ENCODE measurements at regions not wholly inside any gene's neighbourhood (a gene's known extent, or its start where the extent isn't known, plus 50 kb on each side); places are given as distances from the start of the nearest gene placed in this dataset.

DNA sequence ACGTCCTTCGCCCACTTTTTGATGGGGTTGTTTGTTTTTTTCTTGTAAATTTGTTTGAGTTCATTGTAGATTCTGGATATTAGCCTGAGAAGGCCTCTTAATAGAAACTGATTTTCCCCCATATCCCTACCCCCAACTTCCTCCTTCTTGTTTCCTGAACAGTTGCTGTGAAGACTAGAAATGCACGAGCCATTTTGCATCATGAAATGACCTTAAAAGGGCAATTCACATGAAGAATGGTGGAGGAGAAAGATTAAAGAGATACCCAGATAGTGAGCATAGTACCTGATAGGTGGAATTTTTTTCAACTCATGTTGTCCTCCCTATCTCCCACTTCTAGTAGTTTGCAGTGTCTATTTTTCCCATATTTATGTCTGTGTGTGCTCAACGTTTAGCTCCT lies 55.2 kb upstream of the KCNH8 start:
- DNase-seq (ENCODE audit: low read depth), result no peak

DNA sequence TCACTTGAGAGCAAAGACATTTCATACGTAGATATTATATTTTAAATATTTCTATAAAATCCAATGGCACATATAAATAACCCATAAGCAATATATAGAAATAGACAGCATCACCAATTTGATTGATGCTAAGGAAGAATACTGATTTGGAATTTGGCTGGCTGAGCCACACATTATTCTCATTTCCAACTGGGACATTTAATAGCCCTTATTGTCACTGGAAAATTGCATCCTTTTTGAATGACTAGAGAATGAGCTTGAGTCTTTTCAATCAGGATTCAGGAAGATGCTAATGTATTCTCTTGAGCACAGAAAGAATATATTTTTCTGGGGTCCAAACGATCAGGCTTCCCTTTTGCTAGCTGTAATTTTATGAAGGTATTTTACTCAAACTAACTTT lies 70.9 kb upstream of the KCNH8 start:
- no peak for DNase-seq (ENCODE audit: low read depth)

DNA sequence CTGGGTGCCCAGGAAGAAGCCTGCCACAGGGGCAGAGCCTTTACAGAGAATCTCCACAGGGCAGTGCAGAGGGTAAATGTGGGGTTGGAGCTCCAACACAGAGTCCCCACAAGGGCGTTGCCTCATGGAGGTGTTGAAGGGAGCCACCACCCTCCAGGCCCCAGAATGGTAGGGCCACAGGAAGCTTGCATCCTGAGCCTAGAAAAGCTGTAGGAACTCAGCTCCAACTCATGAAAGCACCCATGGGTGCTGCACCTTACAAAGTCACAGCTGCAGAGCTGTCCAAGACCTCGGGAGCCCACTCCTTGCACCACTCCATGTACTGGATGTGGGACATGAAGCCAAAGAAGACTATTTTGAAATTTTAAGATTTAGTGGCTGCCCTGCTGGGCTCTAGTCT lies 73.3 kb upstream of the KCNH8 start:
- no peak for DNase-seq (ENCODE audit: low read depth)

DNA sequence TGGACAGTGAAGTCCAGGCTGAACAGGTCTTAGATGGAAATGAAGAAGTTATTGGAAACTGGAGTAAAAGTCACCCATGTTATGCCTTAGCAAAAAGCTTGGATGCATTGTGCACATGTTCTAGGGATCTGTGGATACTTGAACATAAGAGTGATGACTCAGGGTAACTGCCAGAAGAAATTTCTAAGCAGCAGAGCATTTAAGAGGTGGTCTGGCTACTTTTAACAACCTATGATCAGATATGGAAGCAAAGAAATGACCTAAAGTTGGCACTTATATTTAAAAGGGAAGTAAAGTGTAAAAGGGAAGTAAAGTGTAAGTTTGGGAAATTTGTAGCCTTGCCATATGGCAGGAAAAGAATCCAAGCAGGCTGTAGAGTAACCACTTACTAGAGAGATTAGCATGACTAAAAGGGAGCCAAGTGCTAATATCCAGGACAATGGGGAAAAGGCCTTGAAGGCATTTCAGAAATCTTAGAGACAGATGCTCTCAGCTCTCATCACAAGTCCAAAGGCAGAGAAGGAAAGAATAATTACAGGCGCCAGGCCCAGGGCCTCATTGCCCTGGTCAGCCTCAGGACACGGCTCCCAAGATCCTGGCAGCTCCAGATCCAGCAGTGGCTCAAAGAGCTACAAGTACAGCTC lies 73.9 kb upstream of the KCNH8 start:
- DNase-seq (ENCODE audit: low read depth), result no peak

DNA sequence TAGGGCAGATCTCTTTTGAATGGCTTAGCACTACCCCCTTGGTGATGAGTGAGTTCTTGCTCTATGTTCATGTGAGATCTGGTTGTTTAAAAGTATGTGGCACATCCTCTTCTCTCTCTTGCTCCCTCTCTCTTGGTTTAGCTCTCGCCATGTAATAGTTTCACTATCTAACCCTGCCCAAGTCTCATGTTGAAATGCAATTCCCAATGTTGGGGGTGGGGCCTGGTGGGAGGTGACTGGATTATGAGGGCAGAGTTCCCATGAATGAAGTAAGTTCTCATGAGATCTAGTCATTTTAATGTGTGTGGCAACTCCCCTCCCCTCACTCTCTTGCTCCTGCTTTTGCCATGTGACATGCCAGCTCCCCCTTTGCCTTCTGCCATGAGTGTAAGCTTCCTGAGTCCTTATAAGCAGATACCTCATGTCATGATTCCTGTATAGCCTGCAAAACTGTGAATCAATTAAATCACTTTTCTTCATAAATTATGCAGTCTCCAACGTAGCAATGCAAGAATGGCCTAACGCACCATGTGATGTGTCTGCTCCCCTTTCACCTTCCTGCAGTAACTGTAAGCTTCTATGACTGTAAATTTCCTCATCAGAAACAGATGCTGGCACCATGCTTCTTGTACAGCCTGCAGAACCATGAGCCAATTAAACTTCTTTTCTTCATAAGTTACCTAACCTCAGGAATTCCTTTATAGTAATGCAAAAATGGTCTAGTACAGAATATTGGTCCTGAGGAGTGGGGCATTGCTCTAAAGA lies 74.8 kb upstream of the KCNH8 start:
- DNase-seq (ENCODE audit: low read depth), result no peak

DNA sequence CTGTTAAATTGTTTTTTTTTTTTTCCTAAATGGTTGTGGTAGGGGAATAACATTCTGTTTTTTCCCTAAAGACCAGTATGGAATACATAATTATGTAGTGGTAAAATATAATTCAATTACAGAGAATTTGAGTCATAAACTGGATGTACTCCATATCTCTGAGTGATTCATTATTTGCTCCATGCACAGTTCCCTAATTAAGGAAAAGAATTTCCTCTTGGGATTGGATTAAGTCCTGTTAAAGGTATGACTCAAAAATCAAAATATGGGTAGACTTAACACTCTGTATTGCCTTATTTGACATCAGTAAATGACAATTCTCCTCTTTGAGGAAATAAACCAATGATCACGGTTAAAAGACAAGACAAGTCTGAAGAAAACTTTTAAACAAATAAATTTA lies 78.0 kb upstream of the KCNH8 start:
- no peak for DNase-seq (ENCODE audit: low read depth)

DNA sequence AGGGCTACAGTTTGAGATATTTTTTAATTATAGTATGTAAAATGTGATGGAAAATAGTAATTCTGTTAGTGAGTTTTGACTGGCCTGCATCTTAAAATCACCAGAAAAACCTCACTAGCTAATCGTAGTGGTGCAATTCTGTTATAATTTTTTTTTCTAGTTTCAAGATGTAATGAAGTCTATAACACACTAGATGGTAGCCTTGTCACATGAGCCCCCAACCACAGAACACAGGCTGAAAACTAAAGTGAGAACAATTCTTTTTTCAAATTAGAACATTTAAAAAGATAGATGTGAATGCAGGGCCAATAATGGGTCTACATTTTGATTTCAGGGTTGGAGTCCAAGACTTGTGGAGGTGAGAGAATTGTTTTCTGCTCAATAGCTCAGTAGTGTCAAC lies 83.3 kb upstream of the KCNH8 start:
- no peak for DNase-seq (ENCODE audit: low read depth)

DNA sequence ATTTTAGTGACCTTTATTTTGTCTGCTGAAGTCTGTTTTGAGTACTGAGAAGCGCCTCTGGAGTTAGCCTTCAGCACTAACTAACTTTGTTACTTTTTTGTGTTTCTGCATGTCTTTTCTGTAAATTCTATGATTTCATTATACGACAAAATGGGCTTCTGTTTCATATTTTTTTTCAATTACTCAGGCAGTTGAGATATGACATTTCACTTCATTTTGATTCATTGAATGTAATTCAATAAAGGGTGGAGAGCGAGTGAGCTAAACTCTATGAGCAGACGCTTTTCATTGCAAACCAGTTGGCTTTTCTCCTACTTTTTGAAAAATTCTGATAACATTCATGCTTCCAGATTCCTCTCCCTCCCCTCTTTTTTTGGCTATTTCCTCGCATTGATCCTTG lies 84.4 kb upstream of the KCNH8 start:
- no peak for DNase-seq (ENCODE audit: low read depth)

DNA sequence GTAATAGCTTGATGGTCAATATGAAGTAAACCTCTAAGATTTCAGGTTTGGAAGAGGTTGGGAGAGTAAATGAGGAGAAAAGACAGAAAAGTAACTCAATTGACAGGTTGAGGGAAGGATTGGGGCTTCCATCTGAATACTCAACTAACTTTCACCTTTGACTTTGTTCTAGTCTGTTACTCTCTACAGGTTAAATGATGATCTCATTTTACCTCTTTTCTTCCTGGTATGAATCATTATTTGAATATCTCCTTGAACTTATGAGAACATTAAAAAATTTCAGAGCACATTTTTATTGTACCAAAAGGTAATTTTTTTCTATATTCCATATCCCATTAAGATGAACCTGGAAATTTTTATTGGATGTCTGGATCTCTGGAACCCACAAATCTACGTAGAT lies 87.9 kb upstream of the KCNH8 start:
- no peak for DNase-seq (ENCODE audit: low read depth)

DNA sequence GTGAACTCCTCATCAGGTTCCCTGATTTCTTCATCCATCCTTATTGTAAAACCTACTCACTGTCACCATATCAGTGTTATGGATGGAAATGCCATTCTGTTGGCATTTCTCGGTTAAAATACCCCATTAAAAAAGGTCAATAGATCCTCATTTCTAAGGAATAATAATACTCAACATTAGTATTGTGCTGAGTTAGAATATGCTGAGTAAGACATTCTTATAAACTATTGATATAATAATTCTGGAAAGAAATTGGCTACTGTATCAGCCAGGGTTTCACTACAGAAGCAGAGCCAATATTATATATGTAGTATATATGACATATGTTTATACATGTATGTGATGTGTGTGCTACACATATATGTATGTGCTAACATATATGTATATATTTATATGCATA lies 95.4 kb upstream of the KCNH8 start:
- DNase-seq (ENCODE audit: low read depth), result no peak

DNA sequence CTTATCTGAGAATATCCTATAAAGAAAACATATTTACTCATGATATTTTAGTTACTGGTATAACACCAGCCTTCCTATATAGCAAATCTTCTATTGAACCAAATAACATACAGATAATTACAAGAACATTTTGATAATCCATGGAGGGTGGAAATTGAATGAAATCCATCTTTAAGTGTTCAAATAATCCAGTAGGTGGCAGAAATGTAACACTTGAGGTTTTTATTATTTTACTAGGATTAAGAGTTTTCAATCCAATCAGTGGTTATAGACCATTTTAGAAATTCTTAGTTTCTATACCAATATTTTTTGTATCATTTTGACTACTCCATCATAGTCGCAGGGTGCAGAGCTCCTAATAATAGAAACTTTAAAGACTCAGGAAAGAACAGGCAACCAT lies 101.9 kb upstream of the KCNH8 start:
- DNase-seq (ENCODE audit: low read depth), result no peak

DNA sequence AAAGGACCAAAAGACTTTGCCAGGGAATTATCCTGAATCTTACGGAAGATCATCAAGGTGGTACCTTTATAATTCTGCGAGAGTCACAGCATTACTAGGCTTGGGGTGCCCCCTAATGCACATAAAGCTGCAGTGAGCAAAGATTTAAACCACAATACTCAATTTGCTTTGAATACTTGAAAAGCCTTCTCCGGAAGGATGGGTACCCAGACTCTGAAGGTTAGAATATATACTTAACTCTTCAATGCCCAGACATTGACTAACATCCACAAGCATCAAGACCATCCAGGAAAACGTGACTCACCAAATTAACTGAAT lies 117.8 kb upstream of the KCNH8 start:
- no peak for DNase-seq (ENCODE audit: low read depth)

DNA sequence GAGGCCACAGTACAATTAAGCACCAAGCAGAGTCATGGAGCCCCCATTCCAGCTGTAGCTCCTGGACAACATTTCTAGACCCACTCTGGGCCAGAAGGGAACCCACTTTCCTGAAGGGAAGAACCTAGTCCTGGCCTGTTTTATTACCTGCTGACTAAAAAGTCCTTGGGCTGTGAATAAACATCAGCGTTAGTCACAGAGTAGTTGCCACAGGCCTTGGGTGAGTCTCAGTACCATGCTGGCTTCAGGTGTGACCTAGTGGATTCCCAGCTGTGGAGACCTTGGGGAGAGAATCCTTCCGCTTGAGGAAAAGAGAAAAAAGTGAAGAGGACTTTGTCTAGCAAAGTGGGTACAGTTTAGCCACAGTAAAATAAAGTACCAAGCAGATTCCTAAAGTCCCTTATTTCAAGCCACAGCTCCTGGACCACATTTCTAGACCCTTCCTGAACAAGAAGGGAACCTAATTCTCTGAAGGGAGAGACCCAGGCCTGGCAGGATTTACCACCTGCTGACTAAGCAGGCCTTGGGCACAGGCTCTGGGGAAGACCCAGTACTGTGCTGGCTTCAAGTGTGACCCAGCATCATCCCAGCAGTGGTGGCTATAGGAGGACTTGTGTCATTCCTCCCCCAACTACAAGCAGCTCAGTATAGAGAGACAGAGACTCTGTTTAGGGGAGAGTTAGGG lies 118.3 kb upstream of the KCNH8 start:
- DNase-seq (ENCODE audit: low read depth), result no peak

DNA sequence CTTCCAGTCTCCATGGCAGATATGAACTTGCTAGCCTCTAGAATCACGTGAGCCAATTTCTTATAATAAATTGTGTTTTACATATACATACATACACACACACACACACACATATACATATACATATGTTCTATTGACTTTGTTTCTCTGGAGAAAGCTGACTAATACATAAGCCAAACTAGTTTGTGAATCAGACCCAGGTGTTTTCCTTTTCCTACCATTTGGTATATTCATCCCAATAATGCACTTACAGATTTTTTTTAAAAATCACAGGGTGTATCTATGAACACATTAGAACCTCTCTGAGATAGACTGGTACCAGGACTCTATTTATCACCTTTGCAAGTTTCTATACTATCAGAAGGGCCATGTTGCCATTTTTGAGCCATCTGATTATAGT lies 122.9 kb upstream of the KCNH8 start:
- DNase-seq (ENCODE audit: low read depth), result no peak

DNA sequence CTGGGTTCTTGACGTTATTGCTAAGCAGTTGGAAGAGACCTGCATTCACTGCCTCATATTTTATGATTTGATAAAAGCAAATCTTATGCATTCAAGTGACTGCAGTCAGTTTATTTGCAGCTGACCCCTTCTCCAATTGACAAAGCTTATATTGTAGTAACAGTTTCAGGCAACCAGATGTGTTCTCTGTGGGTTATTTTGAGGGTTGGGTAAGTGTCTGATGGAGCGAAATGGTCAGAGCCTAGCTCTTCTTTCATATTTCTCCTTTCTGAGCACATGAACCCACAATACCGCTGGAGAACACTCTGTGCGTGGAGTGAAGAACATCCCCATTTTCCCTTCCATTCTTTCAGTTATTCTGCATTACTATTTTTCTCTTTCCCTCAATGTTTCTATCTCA lies 125.8 kb upstream of the KCNH8 start:
- no peak for DNase-seq (ENCODE audit: low read depth)

DNA sequence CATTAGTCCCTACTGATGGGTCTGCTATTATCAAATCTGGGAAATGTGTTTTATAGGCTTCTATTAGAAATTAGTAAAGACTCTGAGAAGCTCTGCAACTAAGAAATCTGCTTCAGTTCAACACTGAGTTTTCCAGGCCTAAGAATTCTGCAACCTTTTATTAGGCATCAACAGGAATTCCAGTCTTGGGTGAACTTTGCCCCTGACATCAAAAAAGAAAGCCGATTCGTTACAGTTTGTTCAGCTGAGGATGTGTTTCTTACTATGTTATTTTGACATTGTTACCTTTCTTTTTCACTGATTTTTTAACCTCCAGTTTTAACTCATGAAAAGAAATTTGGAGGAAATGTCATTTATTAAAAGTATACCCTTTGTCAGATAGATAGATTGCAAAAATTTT lies 131.5 kb upstream of the KCNH8 start:
- no peak for DNase-seq (ENCODE audit: low read depth)

DNA sequence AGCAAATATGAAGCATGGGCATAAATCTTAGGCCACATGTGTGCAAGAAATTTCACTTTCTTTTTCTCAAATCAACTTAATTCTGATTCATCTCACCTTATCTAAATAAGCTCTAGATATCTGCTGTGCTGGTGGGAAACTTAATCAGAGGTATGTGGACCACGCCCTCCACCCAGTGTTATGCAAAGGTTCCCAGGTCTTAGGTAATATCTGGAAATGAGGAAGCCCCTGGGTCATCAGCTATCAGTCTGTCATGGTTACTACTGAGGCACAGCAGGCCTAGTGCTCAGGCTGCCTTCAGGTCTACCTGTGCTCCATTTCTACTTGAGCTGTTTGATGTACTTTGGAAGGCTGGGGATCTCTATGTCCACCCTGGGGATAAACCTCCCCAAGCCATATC lies 134.4 kb upstream of the KCNH8 start:
- no peak for DNase-seq (ENCODE audit: low read depth)

DNA sequence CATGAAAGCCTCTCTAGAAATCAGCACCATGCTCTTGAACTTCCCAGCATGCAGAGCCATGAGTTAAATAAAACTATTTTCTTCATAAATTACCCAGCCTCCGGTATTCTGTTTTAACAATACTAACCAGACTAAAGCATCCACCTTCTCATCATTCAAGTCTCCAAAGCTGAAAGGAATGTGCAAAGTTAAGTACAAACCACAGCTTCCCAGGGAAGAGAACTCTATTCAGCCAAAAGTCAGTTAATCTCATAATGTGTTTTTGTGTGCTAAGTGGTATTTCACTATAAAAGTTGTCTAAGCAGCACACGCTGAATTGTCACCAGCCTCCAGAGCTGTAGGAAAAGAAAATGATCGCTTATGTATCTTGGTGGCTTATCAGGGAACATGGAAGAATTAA lies 135.5 kb upstream of the KCNH8 start:
- DNase-seq (ENCODE audit: low read depth), result no peak

DNA sequence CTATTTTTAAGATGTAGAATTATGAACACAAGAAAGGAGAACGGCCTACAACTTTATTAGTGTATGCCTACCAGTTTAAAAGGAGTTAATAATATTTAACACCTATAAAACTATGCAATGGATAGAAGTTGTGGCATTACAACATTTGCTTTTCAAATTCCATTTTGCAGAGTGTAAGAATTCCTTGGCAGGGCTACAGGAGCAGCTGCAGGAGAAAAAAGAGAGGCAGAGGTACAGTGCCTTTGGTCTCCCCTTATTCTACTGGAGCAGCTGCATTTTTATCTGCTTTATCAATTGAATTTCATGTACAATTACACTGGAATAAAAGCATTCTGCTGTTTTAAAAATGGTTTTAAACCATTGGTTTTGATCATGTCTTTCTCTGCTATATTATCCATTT lies 145.7 kb upstream of the KCNH8 start:
- no peak for DNase-seq (ENCODE audit: low read depth)

DNA sequence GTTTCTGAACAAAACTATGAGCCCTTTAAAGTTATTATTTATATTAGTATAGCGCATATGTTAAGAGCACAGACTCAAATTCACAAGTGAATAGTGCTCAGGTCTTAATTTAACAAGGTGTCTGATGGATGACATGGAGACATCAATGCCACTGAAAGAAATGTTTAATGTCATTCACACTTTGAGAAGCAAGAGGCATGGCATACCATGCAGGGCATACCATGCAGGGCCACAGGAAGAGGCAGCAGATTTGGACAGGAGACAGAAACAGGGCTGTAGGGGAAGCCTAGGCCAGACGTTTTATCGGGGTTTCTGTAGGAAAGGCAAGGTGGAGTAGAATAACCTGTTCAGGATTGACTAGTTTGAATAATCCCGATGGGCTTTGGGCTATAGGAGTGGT lies 150.2 kb upstream of the KCNH8 start:
- no peak for DNase-seq (ENCODE audit: low read depth)

DNA sequence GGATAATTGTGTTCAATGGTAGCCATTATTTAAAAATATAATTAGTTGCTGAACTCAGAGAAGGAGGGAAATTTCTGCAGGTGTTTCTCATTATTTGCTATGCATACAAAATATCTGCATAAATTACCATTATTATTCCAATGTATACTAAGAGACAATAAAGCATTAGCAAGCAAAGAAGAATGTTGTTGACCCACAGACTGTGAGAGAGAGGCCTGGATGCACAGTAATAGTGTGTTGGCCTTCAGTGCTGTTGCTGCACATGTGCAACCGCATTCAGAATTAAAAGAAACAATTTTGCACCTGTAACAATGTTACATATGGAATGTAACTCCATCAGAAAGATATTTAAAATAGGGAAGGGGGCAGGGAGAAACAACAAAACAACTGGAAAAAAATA lies 155.6 kb upstream of the KCNH8 start:
- DNase-seq (ENCODE audit: low read depth), result no peak

DNA sequence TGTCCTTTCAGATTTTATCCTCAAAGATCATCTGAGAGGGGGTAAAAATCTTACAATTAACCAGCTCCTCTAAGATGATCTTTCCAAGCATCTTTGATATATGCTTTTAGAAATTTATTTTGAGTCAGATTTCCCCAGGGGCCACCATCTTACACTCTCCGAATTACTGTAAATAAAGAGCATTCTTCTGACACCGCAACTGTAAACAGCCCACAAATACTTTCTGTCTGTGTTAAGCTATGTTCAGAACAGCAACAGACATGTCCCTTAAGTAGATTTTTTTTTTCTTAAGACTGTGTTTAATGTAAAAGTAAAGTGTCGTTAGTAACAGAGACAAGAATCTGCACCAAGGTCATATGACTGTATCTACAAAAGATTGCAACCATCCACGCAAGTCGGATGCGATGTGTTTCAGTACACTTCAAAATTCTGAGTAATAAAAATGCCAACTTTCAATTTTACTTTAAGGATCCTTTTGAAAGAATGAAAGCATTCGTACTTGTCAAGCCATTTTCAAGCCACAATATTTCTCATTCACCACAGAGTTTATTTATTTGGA lies 159.0 kb upstream of the KCNH8 start:
- DNase-seq (ENCODE audit: low read depth), result no peak

DNA sequence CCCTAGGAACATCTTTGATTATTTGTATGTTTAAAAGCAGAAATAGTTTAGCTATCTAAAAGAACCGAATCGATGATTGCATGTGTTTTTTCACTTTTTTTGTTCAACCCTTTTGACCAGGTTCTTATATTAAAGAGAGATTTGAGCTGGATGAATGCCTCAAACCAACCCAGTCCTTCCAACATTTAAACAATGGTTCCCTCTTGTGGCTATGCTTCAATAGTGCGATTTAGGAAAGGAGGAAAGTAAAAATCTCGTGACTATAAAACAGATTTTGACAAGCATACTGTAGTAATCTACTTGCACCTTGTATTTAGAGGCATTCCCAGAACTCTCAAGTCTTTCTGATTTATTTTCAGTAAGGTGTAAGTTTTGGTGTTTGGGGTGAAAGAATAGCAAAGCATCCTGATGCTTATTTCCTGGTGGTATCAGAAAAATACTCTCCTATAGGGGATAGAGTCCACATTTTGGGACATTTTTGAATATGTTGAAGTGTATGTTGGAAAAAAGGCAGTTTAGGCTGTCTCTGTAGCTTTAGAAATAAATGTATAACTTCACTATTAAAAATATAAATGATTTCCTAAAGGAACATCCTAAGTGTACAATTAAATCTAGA lies 159.6 kb upstream of the KCNH8 start:
- DNase-seq (ENCODE audit: low read depth), result no peak

Data from T follicular helper cell (primary cell).